GM18499 (cell line): ENCODE measurements at regions not wholly inside any gene's neighbourhood (a gene's known extent, or its start where the extent isn't known, plus 50 kb on each side); places are given as distances from the start of the nearest gene placed in this dataset.

ENCODE experiments used
- ATAC-seq: cut with Tn5 transposase; IDR thresholded peaks from one replicate; pipeline ENCODE4 v1.9.1; 2021; ENCODE audit warnings: moderate number of reproducible peaks; ENCODE audit not compliant: insufficient read depth, unreplicated experiment

DNA sequence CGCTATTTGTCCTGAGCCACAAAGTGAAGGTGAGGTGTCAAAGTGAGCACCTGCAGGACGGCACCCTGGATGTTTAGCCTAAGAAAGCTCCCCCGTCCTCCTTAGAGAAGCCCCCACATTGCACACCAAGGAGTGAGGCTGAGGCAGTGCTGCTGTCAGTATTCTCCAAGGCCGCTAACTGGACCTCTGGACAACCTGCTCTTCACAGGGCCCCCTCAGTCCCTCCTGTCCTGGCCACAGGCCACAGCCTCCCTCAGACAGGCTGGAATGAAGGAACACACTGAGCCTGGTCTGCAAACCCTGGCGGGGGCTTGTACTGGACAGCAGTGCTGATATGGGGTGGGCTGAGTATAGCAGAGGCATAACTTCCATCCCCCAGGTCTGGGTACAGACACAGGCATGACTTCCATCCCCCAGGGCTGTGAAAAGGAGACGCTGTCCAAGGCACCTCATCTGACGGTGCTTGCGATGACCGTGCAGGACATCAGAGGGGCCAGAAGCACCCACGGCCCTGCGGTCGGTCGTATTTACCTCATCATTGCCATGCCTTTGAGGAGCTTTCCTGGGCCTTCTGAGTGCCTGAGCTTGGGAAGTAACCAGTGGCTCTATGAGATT lies 82.4 kb upstream of the DIO3 start:
- no peak for ATAC-seq

GRCh38 chr14:101480022-101480746 lies 81.1 kb upstream of the DIO3 start:
- no peak for ATAC-seq

- ATAC-seq: no peak
Observed at GRCh38 chr14:101480747-101481530, 80.4 kb upstream of the DIO3 start.

DNA sequence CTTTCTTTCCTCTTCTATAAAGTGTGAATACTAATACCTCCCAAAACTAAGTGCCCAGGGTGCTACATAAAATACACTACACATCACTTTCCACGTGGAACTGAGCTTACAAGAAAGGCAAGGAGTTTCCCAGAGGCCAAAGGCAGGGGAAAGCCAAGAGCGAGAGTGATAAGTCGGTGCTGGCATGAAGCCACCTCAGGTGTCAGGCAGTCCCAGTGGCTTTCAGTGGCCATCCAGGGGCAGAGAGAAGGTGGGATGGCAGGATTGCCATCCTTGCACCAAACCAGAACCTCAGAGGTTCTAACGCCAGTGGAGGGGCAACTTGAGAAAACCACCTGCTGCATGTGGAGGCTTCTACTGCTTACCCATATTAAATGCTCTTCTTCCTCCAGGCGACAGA lies 79.7 kb upstream of the DIO3 start:
- ATAC-seq: no peak

DNA sequence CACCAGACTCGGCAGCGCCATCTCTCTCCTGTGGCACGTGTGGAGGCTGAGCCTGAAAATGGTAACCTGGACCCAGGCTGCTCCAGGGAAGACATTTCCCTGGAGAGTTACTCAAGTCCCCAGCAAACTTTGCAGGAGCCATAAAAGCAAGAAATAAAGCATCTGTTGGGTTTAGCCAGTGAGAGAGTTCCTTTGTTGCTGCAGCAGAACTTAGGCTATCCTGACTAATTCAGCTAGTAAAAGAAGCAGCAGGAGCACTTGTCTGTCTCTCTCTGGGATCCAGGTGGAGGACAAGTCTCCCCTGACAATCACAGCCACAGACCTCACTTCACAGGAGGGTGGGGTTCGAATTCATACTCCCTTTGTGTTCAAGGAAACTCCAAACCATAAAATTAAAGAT lies 79.2 kb upstream of the DIO3 start:
- no peak for ATAC-seq

- no peak for ATAC-seq
Observed at GRCh38 chr14:101483829-101484228, 77.5 kb upstream of the DIO3 start.

GRCh38 chr14:101489092-101489760 lies 72.1 kb upstream of the DIO3 start:
- ATAC-seq: no peak

- no peak for ATAC-seq
Observed at GRCh38 chr14:101490771-101491170, 70.5 kb upstream of the DIO3 start.

GRCh38 chr14:101491841-101492240 lies 69.5 kb upstream of the DIO3 start:
- no peak for ATAC-seq

GRCh38 chr14:101492716-101493115 lies 68.6 kb upstream of the DIO3 start:
- ATAC-seq: no peak

DNA sequence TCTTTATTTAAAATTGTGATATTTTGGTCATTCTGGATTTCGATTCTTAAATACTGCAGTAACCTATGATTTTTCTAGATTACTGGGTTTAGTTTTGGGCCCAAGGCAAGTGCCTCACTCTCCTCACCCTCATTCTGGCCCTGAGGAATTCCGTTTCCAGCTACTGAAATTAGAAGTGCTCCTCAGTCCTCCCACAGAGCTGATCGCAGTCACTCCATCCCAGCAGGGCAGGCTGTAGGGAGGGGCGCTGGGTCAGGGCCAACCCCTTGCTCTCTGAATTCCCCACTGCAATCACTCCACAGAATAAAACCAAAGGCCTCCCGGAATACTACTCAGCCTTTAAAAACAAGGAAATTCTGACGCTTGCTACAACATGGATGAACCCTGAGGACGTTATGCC lies 66.5 kb upstream of the DIO3 start:
- ATAC-seq: no peak

GRCh38 chr14:101495284-101495683 lies 66.0 kb upstream of the DIO3 start:
- no peak for ATAC-seq

DNA sequence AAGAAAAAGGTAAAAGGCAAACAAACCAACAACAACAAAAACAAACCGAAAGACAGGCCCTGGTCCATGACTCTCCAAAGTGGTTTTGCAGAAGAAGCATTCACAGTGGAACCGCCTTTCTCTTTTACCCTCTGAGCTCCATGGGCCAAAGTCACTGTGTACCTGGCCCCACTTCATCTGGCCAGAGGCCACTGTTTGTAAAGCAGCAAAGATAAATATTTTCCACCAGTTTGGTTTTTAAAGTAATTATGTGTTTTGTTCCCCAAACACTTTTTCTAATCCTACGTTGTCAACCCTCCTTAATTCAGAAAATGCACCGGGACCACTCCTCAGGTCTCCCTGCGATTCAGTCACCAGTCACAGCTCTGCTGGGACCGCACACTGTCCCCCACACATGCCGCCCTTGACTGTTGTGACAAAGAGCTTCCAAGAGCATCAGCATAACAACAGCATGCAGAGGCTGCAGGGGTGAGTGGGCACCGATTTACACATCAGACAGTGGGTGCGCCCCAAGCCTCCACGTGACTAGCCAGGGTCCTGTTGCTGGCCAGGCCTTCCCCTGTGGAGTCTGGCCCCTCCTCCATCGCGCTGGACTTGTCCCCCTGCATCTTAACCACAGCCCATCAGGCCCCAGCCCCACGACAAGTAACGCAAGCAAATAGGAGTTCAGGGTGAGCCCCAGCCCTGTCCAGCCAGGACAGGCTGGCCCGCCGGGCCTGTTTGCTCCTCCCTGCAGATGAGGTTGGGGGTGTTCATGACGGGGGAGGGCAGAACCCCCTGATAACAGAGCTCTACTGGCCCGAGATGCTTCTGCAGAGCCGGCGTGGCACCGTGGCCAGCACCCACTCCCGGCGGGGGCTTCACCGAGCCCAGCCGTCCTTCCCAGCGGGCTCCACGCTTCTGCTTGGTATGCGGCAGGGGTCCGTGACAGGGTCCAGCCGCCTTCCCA lies 65.2 kb upstream of the DIO3 start:
- no peak for ATAC-seq

GRCh38 chr14:101496776-101497683 lies 64.3 kb upstream of the DIO3 start:
- ATAC-seq: no peak

DNA sequence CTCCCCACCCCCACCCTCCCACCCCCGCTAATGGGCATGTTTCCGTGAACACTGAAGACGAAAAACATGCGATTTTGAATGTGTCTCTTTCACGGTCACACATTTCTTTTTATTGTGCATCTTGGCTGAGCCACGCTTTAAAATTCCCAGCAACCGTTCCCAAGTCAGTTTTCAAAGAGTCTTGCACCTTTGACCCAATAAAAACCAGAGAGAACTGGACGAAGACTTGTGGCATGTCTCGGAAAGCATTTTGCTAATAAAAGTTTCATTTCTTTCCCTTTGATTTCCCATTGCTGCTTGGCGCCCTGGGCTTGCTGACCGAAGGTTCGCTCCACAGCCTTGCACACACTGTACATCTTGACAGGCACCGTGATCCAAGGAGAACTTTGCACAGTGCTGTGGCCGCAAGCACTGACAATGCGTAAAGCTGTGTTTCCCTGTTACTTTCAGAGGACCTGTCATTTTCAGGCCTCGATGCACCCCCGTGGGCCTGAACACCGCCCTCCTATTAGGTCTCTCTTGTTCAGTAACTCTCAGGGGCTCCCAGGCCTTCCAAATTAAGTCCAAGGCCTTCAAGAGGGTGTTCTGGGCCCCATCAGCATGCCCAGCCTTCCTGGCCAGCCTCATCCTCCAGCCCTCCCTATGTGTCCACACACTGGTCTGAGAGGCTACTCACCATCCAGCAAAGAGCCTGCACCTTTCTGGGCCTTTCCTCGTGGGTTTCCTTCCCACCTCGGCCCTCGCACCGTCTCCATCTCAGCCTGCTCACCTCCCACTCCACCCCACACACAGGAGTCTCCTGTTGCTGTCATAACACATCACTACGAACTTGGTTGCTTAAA lies 63.4 kb upstream of the DIO3 start:
- no peak for ATAC-seq

- ATAC-seq: no peak
Observed at GRCh38 chr14:101498526-101498860, 62.8 kb upstream of the DIO3 start.

- ATAC-seq: no peak
Observed at GRCh38 chr14:101499080-101499479, 62.2 kb upstream of the DIO3 start.

DNA sequence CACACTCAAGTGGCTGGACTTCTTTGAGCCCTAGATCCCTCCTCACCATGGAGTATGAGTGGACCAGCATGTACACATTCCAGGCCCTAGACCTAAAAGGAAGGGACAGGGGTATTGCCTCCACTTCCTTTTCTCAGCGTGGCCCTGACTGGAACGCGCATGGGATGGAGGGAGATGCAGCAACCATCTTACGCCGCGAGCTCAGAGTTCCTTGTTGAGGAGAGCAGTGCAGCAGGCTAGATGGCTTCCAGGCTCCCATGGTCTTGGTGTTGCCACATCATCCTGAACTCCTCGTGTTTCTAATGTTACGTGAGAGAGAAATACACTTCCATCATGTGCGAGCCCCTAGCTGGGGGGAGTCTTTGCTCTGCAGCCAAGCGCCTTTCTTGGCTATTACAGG lies 61.8 kb upstream of the DIO3 start:
- ATAC-seq: no peak
